H9 (cell line): ENCODE measurements at regions not wholly inside any gene's neighbourhood (a gene's known extent, or its start where the extent isn't known, plus 50 kb on each side); places are given as distances from the start of the nearest gene placed in this dataset.

Experiments
- DNase-seq: peaks from one replicate; pipeline ENCODE4 v3.0.0-alpha.2; 2017
- H2AFZ ChIP-seq: one replicate; pipeline ENCODE4 v1.6.1; 2013; ENCODE audit warnings: mild to moderate bottlenecking, low read length, control low read depth, moderate library complexity
- H2AK5ac ChIP-seq: 2 replicates; pipeline ENCODE4 v1.6.1; 2013; ENCODE audit warnings: low read length, control low read depth, mixed read lengths; ENCODE audit not compliant: insufficient read length
- H2BK120ac ChIP-seq: one replicate; pipeline ENCODE4 v1.6.1; 2013; ENCODE audit warnings: low read depth, mild to moderate bottlenecking, low read length, control low read depth, inconsistent platforms; ENCODE audit not compliant: poor library complexity, severe bottlenecking
- H2BK12ac ChIP-seq: 2 replicates; pipeline ENCODE4 v1.6.1; 2013; ENCODE audit warnings: low read length, control low read depth, mixed read lengths, low read depth; ENCODE audit not compliant: insufficient read length
- H2BK15ac ChIP-seq: 2 replicates; pipeline ENCODE4 v1.6.1; 2013; ENCODE audit warnings: low read depth, low read length, control low read depth
- H2BK20ac ChIP-seq: one replicate; pipeline ENCODE4 v1.6.1; 2013; ENCODE audit warnings: low read depth, mild to moderate bottlenecking, low read length, control low read depth, inconsistent platforms; ENCODE audit not compliant: poor library complexity, severe bottlenecking
- H2BK5ac ChIP-seq: 2 replicates; pipeline ENCODE4 v1.6.1; 2013; ENCODE audit warnings: low read length, control low read depth, mixed read lengths; ENCODE audit not compliant: insufficient read length
- H3K14ac ChIP-seq: 2 replicates; pipeline ENCODE4 v1.6.1; 2013; ENCODE audit warnings: low read length, control low read depth; ENCODE audit not compliant: insufficient read depth
- H3K18ac ChIP-seq: 2 replicates; pipeline ENCODE4 v1.6.1; 2013; ENCODE audit warnings: low read depth, mild to moderate bottlenecking, mixed read lengths, low read length, control low read depth; ENCODE audit not compliant: insufficient read length
- H3K23ac ChIP-seq: 2 replicates; pipeline ENCODE4 v1.6.1; 2013; ENCODE audit warnings: low read length, control low read depth, mixed read lengths, low read depth; ENCODE audit not compliant: insufficient read length
- H3K23me2 ChIP-seq: 2 replicates; pipeline ENCODE4 v1.6.1; 2013; ENCODE audit warnings: low read depth, mild to moderate bottlenecking, mixed read lengths, low read length, control low read depth; ENCODE audit not compliant: insufficient read length, poor library complexity, severe bottlenecking
- H3K27ac ChIP-seq: 2 replicates; pipeline ENCODE4 v1.5.1; 2013; ENCODE audit warnings: low read length, control low read depth, mixed read lengths, low read depth; ENCODE audit not compliant: insufficient read length
- H3K27me3 ChIP-seq: 2 replicates; pipeline ENCODE4 v1.6.1; 2013; ENCODE audit warnings: low read length, control low read depth, inconsistent platforms; ENCODE audit not compliant: insufficient read depth
- H3K4ac ChIP-seq: 2 replicates; pipeline ENCODE4 v1.6.1; 2013; ENCODE audit warnings: low read depth, mild to moderate bottlenecking, control low read depth, inconsistent platforms, low read length, moderate library complexity
- H3K4me1 ChIP-seq: 2 replicates; pipeline ENCODE4 v1.6.1; 2013; ENCODE audit warnings: low read length, control low read depth, inconsistent platforms; ENCODE audit not compliant: insufficient read depth
- H3K4me2 ChIP-seq: 2 replicates; pipeline ENCODE4 v1.6.1; 2013; ENCODE audit warnings: low read length, control low read depth, mixed read lengths; ENCODE audit not compliant: insufficient read length, insufficient read depth
- H3K56ac ChIP-seq: 2 replicates; pipeline ENCODE4 v1.6.1; 2013; ENCODE audit warnings: low read depth, mild to moderate bottlenecking, mixed read lengths, low read length, control low read depth; ENCODE audit not compliant: insufficient read length
- H3K79me1 ChIP-seq: 2 replicates; pipeline ENCODE4 v1.6.1; 2013; ENCODE audit warnings: low read depth, mild to moderate bottlenecking, moderate library complexity, low read length, control low read depth, inconsistent platforms; ENCODE audit not compliant: insufficient read depth, poor library complexity, severe bottlenecking
- H3K79me2 ChIP-seq: 2 replicates; pipeline ENCODE4 v1.6.1; 2013; ENCODE audit warnings: low read length, control low read depth, inconsistent platforms; ENCODE audit not compliant: insufficient read depth
- H3K9ac ChIP-seq: 2 replicates; pipeline ENCODE4 v1.6.1; 2013; ENCODE audit warnings: low read length, control low read depth, mixed read lengths; ENCODE audit not compliant: insufficient read length; ENCODE audit errors: extremely low read depth
- H3K9me3 ChIP-seq: one replicate; pipeline ENCODE4 v1.6.1; 2013; ENCODE audit warnings: low read depth, low read length, inconsistent platforms; ENCODE audit not compliant: control insufficient read depth
- H3T11ph ChIP-seq: one replicate; pipeline ENCODE4 v1.6.1; 2013; ENCODE audit warnings: mild to moderate bottlenecking, low read length, control low read depth, inconsistent platforms
- H4K20me1 ChIP-seq: one replicate; pipeline ENCODE4 v1.6.1; 2013; ENCODE audit not compliant: control insufficient read depth, insufficient read length, insufficient read depth
- H4K5ac ChIP-seq: 2 replicates; pipeline ENCODE4 v1.6.1; 2013; ENCODE audit warnings: low read depth, mild to moderate bottlenecking, mixed read lengths, low read length, control low read depth; ENCODE audit not compliant: insufficient read length
- H4K8ac ChIP-seq: replicated peaks from 2 replicates; pipeline ENCODE4 v1.6.1; 2013; ENCODE audit warnings: low read length, control low read depth, mixed read lengths, low read depth; ENCODE audit not compliant: insufficient read length
- H4K91ac ChIP-seq: 2 replicates; pipeline ENCODE4 v1.6.1; 2013; ENCODE audit warnings: low read depth, mild to moderate bottlenecking, moderate library complexity, mixed read lengths, low read length, control low read depth; ENCODE audit not compliant: insufficient read length
- H3K27ac Mint-ChIP-seq, 3 experiments: 2 replicates in 2 of 3; 3 replicates in 1 of 3; pipeline ENCODE4 v1.8.0; 2020 to 2021; ENCODE audit warnings: mixed read lengths in 3 of 3, mild to moderate bottlenecking in 1 of 3, moderate library complexity in 1 of 3
- H3K27me3 Mint-ChIP-seq: 2 replicates; pipeline ENCODE4 v1.8.0; 2021; ENCODE audit warnings: low read depth, mild to moderate bottlenecking, moderate library complexity, mixed read lengths
- H3K36me3 Mint-ChIP-seq, 3 experiments: 2 replicates in 2 of 3; 3 replicates in 1 of 3; pipeline ENCODE4 v1.8.0; 2020 to 2021; ENCODE audit warnings: low read depth in 3 of 3, mixed read lengths in 3 of 3; ENCODE audit not compliant: insufficient read depth in 1 of 3
- H3K4me1 Mint-ChIP-seq, 2 experiments: 2 replicates each; pipeline ENCODE4 v1.8.0; 2020; ENCODE audit warnings: mixed read lengths in 2 of 2
- H3K4me3 Mint-ChIP-seq, 2 experiments: 2 replicates in 1 of 2; 3 replicates in 1 of 2; pipeline ENCODE4 v1.8.0; 2020 to 2021; ENCODE audit warnings: mild to moderate bottlenecking in 2 of 2, mixed read lengths in 2 of 2, moderate library complexity in 1 of 2
- H3K9me3 Mint-ChIP-seq, 2 experiments: 2 replicates in 1 of 2; 3 replicates in 1 of 2; pipeline ENCODE4 v1.8.0; 2020; ENCODE audit warnings: mild to moderate bottlenecking in 2 of 2, mixed read lengths in 2 of 2, moderate library complexity in 1 of 2
- CTCF ChIP-seq: fragments of 200-600 bp; sonication (generic); conservative IDR thresholded peaks from 3 replicates; pipeline ENCODE4 v1.8.0; 2021; ENCODE audit warnings: antibody characterized with exemption, mild to moderate bottlenecking
- WGBS: extraction: QIAGEN DNeasy Blood & Tissue Kit; methylation state at CpG from one replicate; pipeline ENCODE4 v1.1.7; 2013; ENCODE audit warnings: missing lambda C conversion rate, low lambda C conversion rate, mixed read lengths; ENCODE audit not compliant: insufficient read length; ENCODE audit errors: extremely low coverage; 5-methylcytosine and 5-hydroxymethylcytosine counted together

- H4K91ac ChIP-seq: no peak overlapping the region
- no peak overlapping the region for H2AFZ ChIP-seq
- H4K5ac ChIP-seq: no peak overlapping the region
- Mint-ChIP-seq H3K27me3 (no peaks in the 10 kb centered on the region), H3K27ac (no peak overlapping the region), H3K9me3 (no peaks in the 10 kb centered on the region), H3K36me3 (no peaks in the 10 kb centered on the region), H3K4me1 (peaks cover 0 to 2% of the 10 kb centered on the region in 2 experiments; a peak in 2 of 4 replicates), H3K4me3 (no peak overlapping the region)
- H2BK5ac ChIP-seq: no peak overlapping the region
- no peaks in the 10 kb centered on the region for H3K27me3 ChIP-seq
- H3K23me2 ChIP-seq: no peaks in the 10 kb centered on the region
- H3K23ac ChIP-seq: no peak overlapping the region
- H4K8ac ChIP-seq: no peak overlapping the region
- no peak overlapping the region for H3K14ac ChIP-seq
- H2BK15ac ChIP-seq: no peak overlapping the region
- H2BK20ac ChIP-seq: no peak overlapping the region
- H3K4ac ChIP-seq: no peak overlapping the region
- H3K4me2 ChIP-seq: no peak overlapping the region
- no peak overlapping the region for H2AK5ac ChIP-seq
- H3K56ac ChIP-seq: no peak overlapping the region
- H3K9ac ChIP-seq: no peak overlapping the region
- H3K79me1 ChIP-seq: no peaks in the 10 kb centered on the region
- H3K9me3 ChIP-seq: no peaks in the 10 kb centered on the region
- no CpG with 5 or more reads among the region's 3 CpGs for WGBS
- peak; percentile 60 for TF ChIP-seq CTCF
- no peaks in the 10 kb centered on the region for H3K79me2 ChIP-seq
- H3T11ph ChIP-seq: no peak overlapping the region
- H2BK120ac ChIP-seq: no peak overlapping the region
- no peak for DNase-seq
- H3K4me1 ChIP-seq: no peaks in the 10 kb centered on the region
- no peak overlapping the region for H3K18ac ChIP-seq
- no peak overlapping the region for H2BK12ac ChIP-seq
- H3K27ac ChIP-seq: no peak overlapping the region
- H4K20me1 ChIP-seq: no peaks in the 10 kb centered on the region
Measured at GRCh38 chr10:64271983-64272382, 750.8 kb downstream of the REEP3 start.
